Retinal pigment epithelial cell (primary cell): ENCODE measurements at regions not wholly inside any gene's neighbourhood (a gene's known extent, or its start where the extent isn't known, plus 50 kb on each side); places are given as distances from the start of the nearest gene placed in this dataset.

Experiments used
- DNase-seq: peaks from one replicate; pipeline ENCODE4 v3.0.0-alpha.2; 2010; ENCODE audit warnings: low read depth
- H3K4me3 ChIP-seq: 2 replicates; pipeline ENCODE4 v1.5.1; 2011; ENCODE audit warnings: mild to moderate bottlenecking, low read length, control low read depth, moderate library complexity
- TF ChIP-seq, protein P1 (sequence below): conservative IDR thresholded peaks from 2 replicates; pipeline ENCODE4 v1.5.1; 2011; ENCODE audit warnings: low read depth, low read length, control low read depth, inconsistent platforms

DNA sequence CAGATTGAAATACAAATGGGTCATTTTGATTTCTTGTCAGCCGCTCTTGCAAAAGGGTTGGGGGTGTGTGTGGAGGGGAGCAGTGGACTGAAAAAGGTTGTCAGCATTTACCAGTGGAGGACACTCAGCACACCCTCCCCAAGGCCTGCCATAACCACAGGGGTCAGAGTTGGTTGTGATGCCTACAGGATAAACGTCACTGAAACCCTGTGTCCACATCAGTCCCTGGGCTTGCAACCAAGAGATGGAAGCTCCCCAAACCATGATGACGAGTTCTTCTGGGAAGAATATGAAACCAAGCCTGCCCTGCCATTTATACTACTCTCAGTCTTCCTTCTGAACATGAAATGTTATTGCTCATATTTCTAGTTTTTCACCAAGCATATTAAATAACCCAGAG lies 54.0 kb upstream of the UMPS start:
- no peak overlapping the region for H3K4me3 ChIP-seq
- no peak for DNase-seq
- TF ChIP-seq, protein P1, sequence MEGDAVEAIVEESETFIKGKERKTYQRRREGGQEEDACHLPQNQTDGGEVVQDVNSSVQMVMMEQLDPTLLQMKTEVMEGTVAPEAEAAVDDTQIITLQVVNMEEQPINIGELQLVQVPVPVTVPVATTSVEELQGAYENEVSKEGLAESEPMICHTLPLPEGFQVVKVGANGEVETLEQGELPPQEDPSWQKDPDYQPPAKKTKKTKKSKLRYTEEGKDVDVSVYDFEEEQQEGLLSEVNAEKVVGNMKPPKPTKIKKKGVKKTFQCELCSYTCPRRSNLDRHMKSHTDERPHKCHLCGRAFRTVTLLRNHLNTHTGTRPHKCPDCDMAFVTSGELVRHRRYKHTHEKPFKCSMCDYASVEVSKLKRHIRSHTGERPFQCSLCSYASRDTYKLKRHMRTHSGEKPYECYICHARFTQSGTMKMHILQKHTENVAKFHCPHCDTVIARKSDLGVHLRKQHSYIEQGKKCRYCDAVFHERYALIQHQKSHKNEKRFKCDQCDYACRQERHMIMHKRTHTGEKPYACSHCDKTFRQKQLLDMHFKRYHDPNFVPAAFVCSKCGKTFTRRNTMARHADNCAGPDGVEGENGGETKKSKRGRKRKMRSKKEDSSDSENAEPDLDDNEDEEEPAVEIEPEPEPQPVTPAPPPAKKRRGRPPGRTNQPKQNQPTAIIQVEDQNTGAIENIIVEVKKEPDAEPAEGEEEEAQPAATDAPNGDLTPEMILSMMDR = no peak

DNA sequence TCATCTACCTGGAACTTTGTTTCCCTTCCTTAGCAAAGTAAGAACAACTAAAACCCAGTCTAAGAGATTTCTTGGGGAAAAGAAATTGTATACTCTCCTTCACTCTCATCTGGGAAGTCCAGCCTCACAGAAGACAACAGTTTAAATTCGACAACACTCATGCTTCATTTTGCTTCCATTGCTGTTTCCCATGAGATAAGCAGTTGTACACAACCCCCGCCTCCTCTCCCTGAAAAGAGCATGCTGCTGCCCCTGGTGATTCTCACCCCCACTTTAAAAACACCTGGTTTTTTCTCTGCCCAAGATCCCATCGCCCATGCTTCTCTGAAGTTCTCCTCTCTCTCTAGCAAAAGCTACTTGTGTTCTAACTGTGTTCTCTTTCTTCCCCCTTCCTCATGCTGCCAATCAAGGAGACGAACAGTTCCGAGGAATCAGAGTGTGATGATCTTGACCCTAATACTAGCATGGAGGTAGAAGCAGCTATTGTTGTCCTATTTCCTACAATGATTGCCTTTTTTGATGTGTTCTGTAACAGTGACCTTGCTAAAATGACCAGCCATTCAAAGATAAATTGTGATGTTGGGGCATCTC lies 51.1 kb upstream of the UMPS start:
- DNase-seq = no peak
- no peak overlapping the region for H3K4me3 ChIP-seq
- TF ChIP-seq, protein P1 = no peak
